ENCODE measurements at regions not wholly inside any gene's neighbourhood (a gene's known extent, or its start where the extent isn't known, plus 50 kb on each side); places are given as distances from the start of the nearest gene placed in this dataset.

GRCh38 chr14:99099051-99099787, 172.8 kb downstream of the BCL11B start:
- no peak for DNase-seq (ENCODE audit: low read depth)
- TF ChIP-seq CTCF (IDR thresholded peaks at IDR 0.05; ENCODE audit: control insufficient read depth, insufficient read depth, low read depth, low read length, missing control alignments): no peak
- no peak overlapping the region for H3K4me3 ChIP-seq (ENCODE audit: control insufficient read depth, low read depth, low read length)

GRCh38 chr14:99100497-99101270, 171.3 kb downstream of the BCL11B start:
- DNase-seq (ENCODE audit: low read depth): no peak
- no peak for TF ChIP-seq CTCF (IDR thresholded peaks at IDR 0.05; ENCODE audit: control insufficient read depth, insufficient read depth, low read depth, low read length, missing control alignments)
- H3K4me3 ChIP-seq (ENCODE audit: control insufficient read depth, low read depth, low read length): no peak overlapping the region

- no peak overlapping the region for H3K4me3 ChIP-seq (ENCODE audit: control insufficient read depth, low read depth, low read length)
- DNase-seq (ENCODE audit: low read depth): no peak
- TF ChIP-seq CTCF (IDR thresholded peaks at IDR 0.05; ENCODE audit: control insufficient read depth, insufficient read depth, low read depth, low read length, missing control alignments): no peak
These were observed 170.0 kb downstream of the BCL11B start for GRCh38 chr14:99101855-99102461.

- no peak overlapping the region for H3K4me3 ChIP-seq (ENCODE audit: control insufficient read depth, low read depth, low read length)
- no peak for DNase-seq (ENCODE audit: low read depth)
- no peak for TF ChIP-seq CTCF (IDR thresholded peaks at IDR 0.05; ENCODE audit: control insufficient read depth, insufficient read depth, low read depth, low read length, missing control alignments)
These were observed 155.2 kb downstream of the BCL11B start for GRCh38 chr14:99116741-99117295.

GRCh38 chr14:99117671-99118045, 154.3 kb downstream of the BCL11B start:
- DNase-seq (ENCODE audit: low read depth): no peak
- no peak overlapping the region for H3K4me3 ChIP-seq (ENCODE audit: control insufficient read depth, low read depth, low read length)
- no peak for TF ChIP-seq CTCF (IDR thresholded peaks at IDR 0.05; ENCODE audit: control insufficient read depth, insufficient read depth, low read depth, low read length, missing control alignments)

GRCh38 chr14:99118046-99118721, 153.8 kb downstream of the BCL11B start:
- TF ChIP-seq CTCF (IDR thresholded peaks at IDR 0.05; ENCODE audit: control insufficient read depth, insufficient read depth, low read depth, low read length, missing control alignments): no peak
- no peak for DNase-seq (ENCODE audit: low read depth)
- no peak overlapping the region for H3K4me3 ChIP-seq (ENCODE audit: control insufficient read depth, low read depth, low read length)

Measured in AG09309 (cell line).